Sigmoid colon (tissue), 4 donors: ENCODE measurements at regions not wholly inside any gene's neighbourhood (a gene's known extent, or its start where the extent isn't known, plus 50 kb on each side); places are given as distances from the start of the nearest gene placed in this dataset.

Experiments used
- CTCF ChIP-seq, 4 experiments: fragments of 450-650 bp in 3 of 4; fragments of 200-600 bp in 1 of 4; IDR thresholded peaks; one replicate each; pipeline ENCODE4 v1.5.1; 2016 to 2019; ENCODE audit warnings: antibody characterized with exemption in 4 of 4, mild to moderate bottlenecking in 3 of 4, moderate library complexity in 2 of 4
- POLR2A ChIP-seq, 2 donors: fragments of 450-650 bp; IDR thresholded peaks; one replicate each; pipeline ENCODE4 v1.6.1; 2016; ENCODE audit warnings: antibody characterized with exemption in 2 of 2, mild to moderate bottlenecking in 2 of 2, moderate library complexity in 2 of 2
- POLR2AphosphoS5 ChIP-seq, 4 donors: sonication (generic); formaldehyde crosslinking; IDR thresholded peaks; one replicate each; pipeline ENCODE4 v1.6.1; 2017; ENCODE audit warnings: antibody characterized with exemption in 4 of 4

GRCh38 chr2:47257946-47258348 lies 81.6 kb upstream of the CALM2 start:
- TF ChIP-seq CTCF (IDR thresholded peaks at IDR 0.05): no peak
- no peak for TF ChIP-seq POLR2AphosphoS5 (IDR thresholded peaks at IDR 0.05)
- TF ChIP-seq POLR2A (IDR thresholded peaks at IDR 0.05): no peak
